Pancreas (tissue), 10 donors: ENCODE measurements at regions not wholly inside any gene's neighbourhood (a gene's known extent, or its start where the extent isn't known, plus 50 kb on each side); places are given as distances from the start of the nearest gene placed in this dataset.

Experiments used
- ATAC-seq, 4 donors: fragments of 200-7000 bp; cut with Tn5 transposase; one replicate each; pipeline versions ENCODE4 v1.8.0 to v1.9.1; 2020; ENCODE audit warnings: mild to moderate bottlenecking in 4 of 4, moderate library complexity in 4 of 4
- DNase-seq, 6 donors: peaks; one replicate each; pipeline ENCODE4 v3.0.0-alpha.2; 2020
- FAIRE-seq: peaks from 2 replicates; lab custom pipeline; 2012; peaks lifted over from hg19 to GRCh38; lab: Jason Lieb, UNC
- H3K27ac ChIP-seq, 4 donors: fragments of 200-600 bp; sonication (generic); 1 replicate in 3 of 4; 2 replicates in 1 of 4; pipeline versions ENCODE4 v1.5.0 to v1.8.0; 2020
- H3K27me3 ChIP-seq, 4 donors: fragments of 200-600 bp; one replicate each; pipeline ENCODE4 v1.8.0; 2021
- H3K36me3 ChIP-seq, 3 donors: fragments of 200-600 bp; sonication (generic) in 1 of 3; one replicate each; pipeline versions ENCODE4 v1.5.0 to v1.8.0; 2020 to 2021
- H3K4me1 ChIP-seq, 3 donors: fragments of 200-600 bp; one replicate each; pipeline ENCODE4 v1.8.0; 2021
- H3K4me3 ChIP-seq, 4 donors: fragments of 200-600 bp; sonication (generic) in 2 of 4; one replicate each; pipeline versions ENCODE4 v1.5.0 to v1.8.0; 2020 to 2021
- H3K9me3 ChIP-seq, 4 donors: fragments of 200-600 bp; one replicate each; pipeline ENCODE4 v1.8.0; 2021
- CTCF ChIP-seq, 4 donors: fragments of 200-600 bp; sonication (generic) in 3 of 4; IDR thresholded peaks; one replicate each; pipeline versions ENCODE4 v1.5.0 to v1.8.0; 2021; ENCODE audit warnings: antibody characterized with exemption in 4 of 4
- WGBS, 2 donors: extraction: QIAGEN DNeasy Blood & Tissue Kit; methylation state at CpG; one replicate each; pipeline ENCODE4 v1.1.7; 2013; 5-methylcytosine and 5-hydroxymethylcytosine counted together
- intact Hi-C, 3 donors: fragments of 100-400 bp; cut with DNase I; formaldehyde crosslinking; loops; one replicate each; pipeline versions ENCODE4 v1.11.1 to v1.14.2; 2022
- donor health status: healthy with polysubstance abuse.
- donor health status: DM: no; HTN: no; CAD: no; lungs with moderate emphysema.
- donor health status: DM: no; HTN: no; CAD: no.
- donor health status: control.
- donor health status: control.
- donor health status: Bipolar disorder and iron deficiency.
- donor health status: DM: yes; HTN: yes; CAD: no.
- donor health status: DM: no; HTN: no; CAD: no.
- donor health status: DM: no; HTN: no; CAD: no.
- donor health status: DM: yes; HTN: yes; CAD: no.

GRCh38 chr10:133002685-133003084, 60.3 kb upstream of the CFAP46 start:
- no peak for FAIRE-seq
- H3K4me1 ChIP-seq, result no peaks in the 10 kb centered on the region
- H3K4me3 ChIP-seq, result no peak overlapping the region
- no peak for ATAC-seq
- H3K36me3 ChIP-seq, result no peaks in the 10 kb centered on the region
- no peak overlapping the region for H3K27ac ChIP-seq
- no peaks in the 10 kb centered on the region for H3K27me3 ChIP-seq
- no peak for TF ChIP-seq CTCF (IDR thresholded peaks at IDR 0.05)
- no peak for DNase-seq
- no peaks in the 10 kb centered on the region for H3K9me3 ChIP-seq
- intact Hi-C loops, result no loop called here
- WGBS, 2 donors, result 32 to 34% methylated on average over 2 of the region's 2 CpGs

- no peak for ATAC-seq
- no peak overlapping the region for H3K4me3 ChIP-seq
Observed at GRCh38 chr10:133001114-133001513, 58.7 kb upstream of the CFAP46 start.

GRCh38 chr10:133000648-133001047, 58.3 kb upstream of the CFAP46 start:
- intact Hi-C loops, result no loop called here
- H3K4me3 ChIP-seq, result no peak overlapping the region
- H3K27ac ChIP-seq, result no peak overlapping the region
- FAIRE-seq (no peak), ATAC-seq (no peak), DNase-seq (peak in 1 of 6 donors; percentile 38)
- H3K4me1 ChIP-seq, result no peaks in the 10 kb centered on the region
- no peaks in the 10 kb centered on the region for H3K27me3 ChIP-seq
- WGBS, 2 donors, result 73 to 78% methylated on average over 9 of the region's 9 CpGs
- H3K9me3 ChIP-seq, result no peaks in the 10 kb centered on the region
- no peaks in the 10 kb centered on the region for H3K36me3 ChIP-seq
- TF ChIP-seq CTCF (IDR thresholded peaks at IDR 0.05), result no peak

More at GRCh38 chr10:133001114-133001513, 58.7 kb upstream of the CFAP46 start:
- H3K27me3 ChIP-seq, result no peaks in the 10 kb centered on the region
- no peak for FAIRE-seq
- intact Hi-C loops, result no loop called here
- H3K27ac ChIP-seq, result no peak overlapping the region
- WGBS, 2 donors, result 63 to 73% methylated on average over 12 of the region's 12 CpGs
- no peaks in the 10 kb centered on the region for H3K4me1 ChIP-seq
- H3K36me3 ChIP-seq, result no peaks in the 10 kb centered on the region
- peak in 1 of 6 donors; percentile 33 for DNase-seq
- TF ChIP-seq CTCF (IDR thresholded peaks at IDR 0.05), result no peak
- no peaks in the 10 kb centered on the region for H3K9me3 ChIP-seq

GRCh38 chr10:132997517-132998265, 55.3 kb upstream of the CFAP46 start:
- no peak overlapping the region for H3K27ac ChIP-seq
- no peak for FAIRE-seq
- intact Hi-C loops, result no loop called here
- H3K4me1 ChIP-seq, result no peaks in the 10 kb centered on the region
- ATAC-seq, result no peak
- 65 to 81% methylated on average over 22 of the region's 22 CpGs for WGBS, 2 donors
- no peaks in the 10 kb centered on the region for H3K27me3 ChIP-seq
- TF ChIP-seq CTCF (IDR thresholded peaks at IDR 0.05), result no peak
- H3K36me3 ChIP-seq, result no peaks in the 10 kb centered on the region
- H3K9me3 ChIP-seq, result no peaks in the 10 kb centered on the region
- no peak for DNase-seq
- H3K4me3 ChIP-seq, result no peak overlapping the region
